ENCODE measurements at regions not wholly inside any gene's neighbourhood (a gene's known extent, or its start where the extent isn't known, plus 50 kb on each side); places are given as distances from the start of the nearest gene placed in this dataset.

- ATAC-seq (no peak), DNase-seq (no peak)
- CTCF ChIA-PET = no interaction called here
- H3K36me3 Mint-ChIP-seq (ENCODE audit: low read depth) = no peaks in the 10 kb centered on the region
- no peaks in the 10 kb centered on the region for H3K27me3 Mint-ChIP-seq
- H3K4me3 Mint-ChIP-seq = no peak overlapping the region
- no peaks in the 10 kb centered on the region for H3K4me1 Mint-ChIP-seq (ENCODE audit: low read depth)
- POLR2A ChIA-PET = no interaction called here
- TF ChIP-seq CTCF (IDR thresholded peaks at IDR 0.05) = no peak
- H3K27ac Mint-ChIP-seq = no peak overlapping the region
- intact Hi-C loops (cut with micrococcal nuclease) = no loop called here
- no peaks in the 10 kb centered on the region for H3K9me3 Mint-ChIP-seq
Measured at GRCh38 chr10:85445702-85446101, 920.9 kb downstream of the GRID1 start.

GRCh38 chr10:85446827-85447226 lies 919.8 kb downstream of the GRID1 start:
- H3K4me3 Mint-ChIP-seq = no peak overlapping the region
- TF ChIP-seq CTCF (IDR thresholded peaks at IDR 0.05) = no peak
- ATAC-seq (no peak), DNase-seq (no peak)
- no peaks in the 10 kb centered on the region for H3K36me3 Mint-ChIP-seq (ENCODE audit: low read depth)
- intact Hi-C loops (cut with micrococcal nuclease) = no loop called here
- H3K27me3 Mint-ChIP-seq = no peaks in the 10 kb centered on the region
- ChIA-PET CTCF (no interaction called here), POLR2A (no interaction called here)
- no peaks in the 10 kb centered on the region for H3K9me3 Mint-ChIP-seq
- no peaks in the 10 kb centered on the region for H3K4me1 Mint-ChIP-seq (ENCODE audit: low read depth)
- H3K27ac Mint-ChIP-seq = no peak overlapping the region

GRCh38 chr10:85447690-85448089 lies 918.9 kb downstream of the GRID1 start:
- POLR2A ChIA-PET = no interaction called here
- no peaks in the 10 kb centered on the region for H3K9me3 Mint-ChIP-seq
- ATAC-seq (no peak), DNase-seq (no peak)
- no peaks in the 10 kb centered on the region for H3K4me1 Mint-ChIP-seq (ENCODE audit: low read depth)
- CTCF ChIA-PET = no interaction called here
- no peak overlapping the region for H3K4me3 Mint-ChIP-seq
- H3K27ac Mint-ChIP-seq = no peak overlapping the region
- no peaks in the 10 kb centered on the region for H3K27me3 Mint-ChIP-seq
- no peaks in the 10 kb centered on the region for H3K36me3 Mint-ChIP-seq (ENCODE audit: low read depth)
- no peak for TF ChIP-seq CTCF (IDR thresholded peaks at IDR 0.05)
- intact Hi-C loops (cut with micrococcal nuclease) = no loop called here

- POLR2A ChIA-PET = no interaction called here
- Mint-ChIP-seq H3K4me1 (ENCODE audit: low read depth) (no peaks in the 10 kb centered on the region), H3K4me3 (no peak overlapping the region), H3K27me3 (no peaks in the 10 kb centered on the region), H3K27ac (no peak overlapping the region), H3K36me3 (ENCODE audit: low read depth) (no peaks in the 10 kb centered on the region), H3K9me3 (no peaks in the 10 kb centered on the region)
- CTCF ChIA-PET = no interaction called here
- no peak for TF ChIP-seq CTCF (IDR thresholded peaks at IDR 0.05)
- ATAC-seq (no peak), DNase-seq (no peak)
- intact Hi-C loops (cut with micrococcal nuclease) = no loop called here
Measured at GRCh38 chr10:85448716-85449115, 917.9 kb downstream of the GRID1 start.

GRCh38 chr10:85454386-85454785 lies 912.2 kb downstream of the GRID1 start:
- H3K27ac Mint-ChIP-seq = no peak overlapping the region
- intact Hi-C loops (cut with micrococcal nuclease) = no loop called here
- ATAC-seq (no peak), DNase-seq (no peak)
- POLR2A ChIA-PET = no interaction called here
- no peaks in the 10 kb centered on the region for H3K27me3 Mint-ChIP-seq
- H3K4me3 Mint-ChIP-seq = no peak overlapping the region
- no peaks in the 10 kb centered on the region for H3K9me3 Mint-ChIP-seq
- no peaks in the 10 kb centered on the region for H3K36me3 Mint-ChIP-seq (ENCODE audit: low read depth)
- H3K4me1 Mint-ChIP-seq (ENCODE audit: low read depth) = no peaks in the 10 kb centered on the region
- CTCF ChIA-PET = no interaction called here
- no peak for TF ChIP-seq CTCF (IDR thresholded peaks at IDR 0.05)

All from activated CD8-positive, alpha-beta T cell treated with anti-CD3 and anti-CD28 coated beads for 36 hours (primary cell).